SK-N-SH treated with all-trans-retinoic acid at 6 μM for 48 hours (cell line): ENCODE measurements at regions not wholly inside any gene's neighbourhood (a gene's known extent, or its start where the extent isn't known, plus 50 kb on each side); places are given as distances from the start of the nearest gene placed in this dataset.

ENCODE experiments used
- ARNTL ChIP-seq: fragments of 450-650 bp; formaldehyde crosslinking; IDR thresholded peaks from 2 replicates; pipeline ENCODE4 v1.5.0; 2020; ENCODE audit warnings: low read depth, mild to moderate bottlenecking, moderate library complexity, borderline replicate concordance
- BACH2 ChIP-seq: fragments of 250-450 bp; sonication (Bioruptor Pico); IDR thresholded peaks from 2 replicates; pipeline ENCODE4 v1.9.0; 2021; ENCODE audit warnings: mild to moderate bottlenecking, borderline replicate concordance
- CREB5 ChIP-seq: fragments of 250-450 bp; sonication (Bioruptor Pico); IDR thresholded peaks from 2 replicates; pipeline ENCODE4 v1.5.1; 2020; ENCODE audit warnings: low read depth, mild to moderate bottlenecking, moderate library complexity
- ESRRG ChIP-seq: fragments of 250-450 bp; sonication (Bioruptor Pico); IDR thresholded peaks from 2 replicates; pipeline ENCODE4 v1.6.1; 2021; ENCODE audit warnings: mild to moderate bottlenecking
- PATZ1 ChIP-seq: fragments of 250-450 bp; sonication (Bioruptor Pico); IDR thresholded peaks from 2 replicates; pipeline ENCODE4 v1.8.0; 2020; ENCODE audit warnings: mild to moderate bottlenecking, moderate library complexity, borderline replicate concordance
- RARB ChIP-seq: fragments of 250-450 bp; sonication (Bioruptor Pico); IDR thresholded peaks from 2 replicates; pipeline ENCODE4 v1.8.0; 2021; ENCODE audit warnings: mild to moderate bottlenecking, moderate library complexity
- TCF4 ChIP-seq: fragments of 250-450 bp; sonication (Bioruptor Pico); IDR thresholded peaks from 2 replicates; pipeline ENCODE4 v1.8.0; 2021; ENCODE audit warnings: mild to moderate bottlenecking, moderate library complexity, borderline replicate concordance
- TSHZ2 ChIP-seq: fragments of 250-450 bp; sonication (Bioruptor Pico); IDR thresholded peaks from 2 replicates; pipeline ENCODE4 v1.5.0; 2020; ENCODE audit warnings: mild to moderate bottlenecking, moderate library complexity
- ZC3H10 ChIP-seq: fragments of 250-450 bp; sonication (Bioruptor Pico); IDR thresholded peaks from 2 replicates; pipeline ENCODE4 v1.5.1; 2021; ENCODE audit warnings: mild to moderate bottlenecking, moderate library complexity
- ZFP3 ChIP-seq: fragments of 250-450 bp; sonication (Bioruptor Pico); IDR thresholded peaks from 2 replicates; pipeline ENCODE4 v1.5.0; 2020; ENCODE audit warnings: mild to moderate bottlenecking, moderate library complexity
- ZNF70 ChIP-seq: fragments of 450-650 bp; formaldehyde crosslinking; IDR thresholded peaks from 2 replicates; pipeline ENCODE4 v1.5.0; 2020; ENCODE audit warnings: mild to moderate bottlenecking, moderate library complexity
- ZNF8 ChIP-seq: fragments of 450-650 bp; formaldehyde crosslinking; IDR thresholded peaks from 2 replicates; pipeline ENCODE4 v1.5.0; 2020; ENCODE audit warnings: mild to moderate bottlenecking, moderate library complexity

GRCh38 chr7:155195939-155196523 lies 101.6 kb upstream of the INSIG1 start:
- TF ChIP-seq PATZ1 (no peak), ARNTL (no peak), BACH2 (no peak), ZNF70 (no peak), ZNF8 (CRISPR knock-in tag) (no peak), ZFP3 (CRISPR knock-in tag) (no peak), ZC3H10 (CRISPR knock-in tag) (no peak), RARB (CRISPR knock-in tag) (no peak), TCF4 (CRISPR knock-in tag) (no peak), TSHZ2 (CRISPR knock-in tag) (no peak), ESRRG (CRISPR knock-in tag) (no peak), CREB5 (no peak)
